Mesendoderm (in vitro differentiated cells): ENCODE measurements at regions not wholly inside any gene's neighbourhood (a gene's known extent, or its start where the extent isn't known, plus 50 kb on each side); places are given as distances from the start of the nearest gene placed in this dataset.

Source experiments
- DNase-seq: peaks from one replicate; pipeline ENCODE4 v3.0.0; 2013
- H2AK5ac ChIP-seq: 2 replicates; pipeline ENCODE4 v1.6.1; 2013; ENCODE audit warnings: low read length, inconsistent platforms
- H2BK120ac ChIP-seq: 2 replicates; pipeline ENCODE4 v1.6.1; 2013; ENCODE audit warnings: low read depth, mild to moderate bottlenecking, low read length, moderate library complexity, mixed read lengths
- H2BK15ac ChIP-seq: replicated peaks from 2 replicates; pipeline ENCODE4 v1.6.1; 2013; ENCODE audit warnings: low read depth, mild to moderate bottlenecking, moderate library complexity
- H2BK5ac ChIP-seq: 2 replicates; pipeline ENCODE4 v1.6.1; 2013; ENCODE audit warnings: low read length, inconsistent platforms
- H3K18ac ChIP-seq: 2 replicates; pipeline ENCODE4 v1.6.1; 2013; ENCODE audit warnings: mild to moderate bottlenecking, low read length, mixed read lengths
- H3K23ac ChIP-seq: one replicate; pipeline ENCODE4 v1.6.1; 2013; ENCODE audit warnings: low read length
- H3K27ac ChIP-seq: 2 replicates; pipeline ENCODE4 v1.5.1; 2013; ENCODE audit warnings: low read depth, mild to moderate bottlenecking, inconsistent platforms, low read length, moderate library complexity
- H3K27me3 ChIP-seq: 2 replicates; pipeline ENCODE4 v1.6.1; 2013; ENCODE audit warnings: low read length, control low read depth, mild to moderate bottlenecking, inconsistent platforms; ENCODE audit not compliant: insufficient read depth, poor library complexity
- H3K36me3 ChIP-seq: 2 replicates; pipeline ENCODE4 v1.6.1; 2013; ENCODE audit warnings: low read length, inconsistent platforms; ENCODE audit not compliant: control insufficient read depth, insufficient read depth
- H3K4ac ChIP-seq: one replicate; pipeline ENCODE4 v1.6.1; 2013; ENCODE audit warnings: low read depth, mild to moderate bottlenecking, low read length, moderate library complexity
- H3K4me1 ChIP-seq: 2 replicates; pipeline ENCODE4 v1.6.1; 2013; ENCODE audit warnings: low read depth, low read length, inconsistent platforms; ENCODE audit not compliant: control insufficient read depth
- H3K4me2 ChIP-seq: 2 replicates; pipeline ENCODE4 v1.6.1; 2013; ENCODE audit warnings: low read length
- H3K4me3 ChIP-seq: 2 replicates; pipeline ENCODE4 v1.5.1; 2013; ENCODE audit warnings: mild to moderate bottlenecking, low read length
- H3K56ac ChIP-seq: one replicate; pipeline ENCODE4 v1.6.1; 2013; ENCODE audit warnings: low read length
- H3K79me1 ChIP-seq: 2 replicates; pipeline ENCODE4 v1.6.1; 2013; ENCODE audit warnings: low read length, inconsistent platforms
- H3K79me2 ChIP-seq: 2 replicates; pipeline ENCODE4 v1.6.1; 2013; ENCODE audit warnings: mild to moderate bottlenecking, low read length; ENCODE audit not compliant: control insufficient read depth, insufficient read depth
- H3K9ac ChIP-seq: 2 replicates; pipeline ENCODE4 v1.6.1; 2013; ENCODE audit warnings: low read length, inconsistent platforms
- H4K5ac ChIP-seq: one replicate; pipeline ENCODE4 v1.6.1; 2013; ENCODE audit warnings: low read length
- H4K8ac ChIP-seq: one replicate; pipeline ENCODE4 v1.6.1; 2013; ENCODE audit warnings: low read depth, mild to moderate bottlenecking, control low read depth, low read length, moderate library complexity
- WGBS: extraction: QIAGEN DNeasy Blood & Tissue Kit; methylation state at CpG from one replicate; pipeline ENCODE4 v1.1.7; 2013; ENCODE audit warnings: low lambda C conversion rate, missing lambda C conversion rate; ENCODE audit not compliant: insufficient coverage; ENCODE audit errors: extremely low coverage; 5-methylcytosine and 5-hydroxymethylcytosine counted together

DNA sequence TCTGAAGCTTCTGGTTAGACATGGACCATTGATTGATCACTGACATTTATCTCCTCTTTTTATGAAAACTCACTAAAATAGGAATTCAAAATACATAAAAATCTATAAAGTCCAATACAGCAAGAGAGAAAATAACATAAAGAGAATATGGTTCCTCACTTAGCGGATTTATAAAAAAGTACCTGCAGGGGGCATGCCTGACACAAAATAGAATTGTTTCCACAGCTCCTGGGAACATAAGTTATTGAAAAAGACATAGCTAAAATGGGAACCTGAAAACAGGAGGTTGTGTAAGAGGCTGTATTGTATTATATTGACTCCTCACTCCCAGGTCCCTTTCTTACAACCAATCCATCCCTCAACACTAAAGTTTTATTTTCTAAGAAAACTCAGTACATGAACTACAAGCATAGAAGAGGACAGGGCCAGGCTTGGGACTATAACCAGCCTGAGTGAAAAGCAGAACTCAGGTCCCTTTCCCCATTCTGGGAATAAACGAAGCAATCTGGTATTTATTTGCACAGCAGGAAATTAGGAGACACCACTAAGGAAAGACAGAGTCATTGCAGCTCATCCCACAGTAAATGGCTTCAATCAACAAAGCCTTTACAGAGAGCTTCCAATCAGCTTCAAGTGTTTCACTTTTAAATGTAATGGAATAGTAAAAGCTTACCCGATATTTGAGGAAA, 121.1 kb upstream of the NDST4 start:
- no peak overlapping the region for H4K5ac ChIP-seq
- H3K27ac ChIP-seq, result peak overlapping the region; percentile 55
- peak overlapping the region; percentile 61 for H2BK120ac ChIP-seq
- H2BK15ac ChIP-seq, result peak overlapping the region; percentile 7
- peak; percentile 92 for DNase-seq
- no peaks in the 10 kb centered on the region for H3K79me1 ChIP-seq
- H3K4ac ChIP-seq, result no peak overlapping the region
- no peak overlapping the region for H3K9ac ChIP-seq
- H3K4me1 ChIP-seq, result no peaks in the 10 kb centered on the region
- H2BK5ac ChIP-seq, result peak overlapping the region; percentile 26
- no peaks in the 10 kb centered on the region for H3K79me2 ChIP-seq
- H3K56ac ChIP-seq, result peak overlapping the region; percentile 31
- H3K36me3 ChIP-seq, result no peaks in the 10 kb centered on the region
- H3K27me3 ChIP-seq, result no peaks in the 10 kb centered on the region
- no peak overlapping the region for H2AK5ac ChIP-seq
- H4K8ac ChIP-seq, result no peak overlapping the region
- WGBS, result no CpG with 5 or more reads among the region's 3 CpGs
- H3K4me3 ChIP-seq, result no peak overlapping the region
- H3K23ac ChIP-seq, result no peak overlapping the region
- H3K4me2 ChIP-seq, result no peak overlapping the region
- no peak overlapping the region for H3K18ac ChIP-seq

DNA sequence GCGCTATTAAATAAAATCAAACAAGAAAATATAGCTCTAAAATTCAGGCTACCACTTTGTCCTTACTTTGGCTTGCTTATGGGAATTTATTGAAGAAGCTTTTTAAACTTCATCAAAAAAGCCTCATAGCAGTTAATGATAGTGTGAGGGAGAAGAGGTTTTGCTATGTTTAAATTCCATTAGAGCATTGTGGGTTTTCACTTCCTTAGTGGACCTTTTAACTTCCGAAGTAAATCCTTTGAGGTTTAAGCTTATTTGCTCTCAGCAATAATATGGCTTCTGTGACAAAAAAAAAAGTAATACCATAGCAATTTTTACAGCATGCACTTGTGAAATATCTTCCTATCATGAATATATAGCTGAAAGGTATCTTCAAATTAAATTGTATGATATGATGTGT, 120.2 kb upstream of the NDST4 start:
- H3K56ac ChIP-seq, result no peak overlapping the region

DNA sequence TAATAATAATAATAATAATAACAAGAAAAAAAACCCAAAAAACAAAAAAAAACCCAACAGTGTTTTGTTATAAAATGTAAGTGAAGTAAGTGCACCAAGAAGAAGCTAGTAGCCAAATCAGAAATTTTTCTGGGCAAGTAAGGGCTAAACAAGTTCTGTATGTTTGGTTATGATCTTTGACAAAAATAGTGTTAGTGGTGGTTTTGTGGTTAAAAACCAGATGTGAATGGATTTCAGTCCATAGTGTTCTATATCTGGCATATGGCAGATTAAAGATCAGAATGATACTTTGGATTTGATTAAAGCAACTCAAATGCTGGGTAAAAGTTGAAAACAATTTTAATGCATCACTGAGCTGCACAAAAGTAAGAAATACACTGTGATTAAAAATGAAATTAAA, 116.5 kb upstream of the NDST4 start:
- Histone ChIP-seq H2AK5ac (no peak overlapping the region), H3K4ac (no peak overlapping the region), H2BK120ac (peak overlapping the region; percentile 45), H3K36me3 (no peaks in the 10 kb centered on the region), H4K8ac (no peak overlapping the region), H2BK5ac (no peak overlapping the region), H3K56ac (no peak overlapping the region), H3K79me2 (no peaks in the 10 kb centered on the region), H3K23ac (no peak overlapping the region), H3K4me1 (no peaks in the 10 kb centered on the region), H3K9ac (no peak overlapping the region), H2BK15ac (no peak overlapping the region), H3K27me3 (no peaks in the 10 kb centered on the region), H4K5ac (no peak overlapping the region), H3K4me3 (no peak overlapping the region), H3K79me1 (no peaks in the 10 kb centered on the region), H3K18ac (no peak overlapping the region), H3K4me2 (no peak overlapping the region), H3K27ac (no peak overlapping the region)
- DNase-seq, result no peak

More for the DNA sequence above, 120.2 kb upstream of the NDST4 start:
- WGBS, result no CpG with 5 or more reads among the region's 2 CpGs
- Histone ChIP-seq H3K79me2 (no peaks in the 10 kb centered on the region), H3K4me3 (no peak overlapping the region), H3K27ac (no peak overlapping the region), H2BK120ac (no peak overlapping the region), H4K8ac (no peak overlapping the region), H2BK15ac (no peak overlapping the region), H3K4ac (no peak overlapping the region), H2AK5ac (no peak overlapping the region), H3K36me3 (no peaks in the 10 kb centered on the region), H3K4me2 (no peak overlapping the region), H3K79me1 (no peaks in the 10 kb centered on the region), H3K23ac (no peak overlapping the region), H4K5ac (no peak overlapping the region), H3K9ac (no peak overlapping the region), H3K27me3 (no peaks in the 10 kb centered on the region), H3K18ac (no peak overlapping the region), H3K4me1 (no peaks in the 10 kb centered on the region), H2BK5ac (no peak overlapping the region)
- DNase-seq, result no peak

DNA sequence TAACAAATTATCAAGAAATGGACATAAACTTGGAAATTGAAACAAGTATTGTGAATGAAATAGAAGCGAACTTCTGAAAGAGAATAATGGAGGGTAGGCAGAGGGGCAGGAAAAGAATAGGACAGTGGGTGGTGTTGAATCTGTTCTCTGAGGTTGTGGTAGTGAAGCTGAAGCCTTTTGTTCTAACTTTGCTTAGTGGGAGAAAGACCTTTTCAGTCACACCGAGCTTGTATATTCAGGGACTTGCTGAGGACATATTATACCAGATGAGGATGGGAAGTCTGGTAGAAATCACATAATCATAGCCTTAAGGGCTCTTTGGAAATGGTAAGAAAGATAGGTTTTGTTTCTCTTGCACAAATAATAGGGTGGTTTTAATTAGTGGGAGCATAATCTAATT, 115.4 kb upstream of the NDST4 start:
- Histone ChIP-seq H2BK120ac (no peak overlapping the region), H4K8ac (no peak overlapping the region), H3K4me2 (no peak overlapping the region), H3K36me3 (no peaks in the 10 kb centered on the region), H3K4ac (no peak overlapping the region), H3K79me1 (no peaks in the 10 kb centered on the region), H3K4me1 (no peaks in the 10 kb centered on the region), H2BK5ac (no peak overlapping the region), H3K23ac (no peak overlapping the region), H3K4me3 (no peak overlapping the region), H2BK15ac (no peak overlapping the region), H3K56ac (no peak overlapping the region), H3K27me3 (no peaks in the 10 kb centered on the region), H3K9ac (no peak overlapping the region), H3K79me2 (no peaks in the 10 kb centered on the region), H3K18ac (no peak overlapping the region), H3K27ac (no peak overlapping the region), H2AK5ac (no peak overlapping the region), H4K5ac (no peak overlapping the region)
- no CpG with 5 or more reads among the region's 2 CpGs for WGBS
- no peak for DNase-seq

DNA sequence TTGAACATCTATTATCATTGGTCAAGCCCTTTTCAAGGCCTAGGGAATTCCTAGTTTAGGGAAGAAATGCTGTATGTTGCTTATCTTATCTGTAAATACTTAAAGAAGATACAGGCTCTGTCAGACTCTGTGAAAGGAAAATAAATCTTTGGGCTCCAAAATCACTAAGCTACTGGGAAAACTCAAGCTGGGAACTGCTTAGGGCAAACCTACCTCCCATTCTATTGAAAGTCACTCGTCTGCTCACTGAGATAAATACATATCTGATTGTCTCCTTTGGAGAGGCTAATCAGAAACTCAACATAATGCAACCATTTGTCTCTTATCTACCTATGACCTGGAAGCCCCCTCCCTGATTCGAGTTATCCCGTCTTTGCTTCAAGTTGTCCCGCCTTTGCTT, 108.6 kb upstream of the NDST4 start:
- H3K4me3 ChIP-seq, result no peak overlapping the region
- H2BK120ac ChIP-seq, result no peak overlapping the region
- H3K18ac ChIP-seq, result no peak overlapping the region
- no peak overlapping the region for H3K56ac ChIP-seq
- H3K36me3 ChIP-seq, result no peaks in the 10 kb centered on the region
- H2AK5ac ChIP-seq, result no peak overlapping the region
- H4K8ac ChIP-seq, result no peak overlapping the region
- H4K5ac ChIP-seq, result no peak overlapping the region
- H3K9ac ChIP-seq, result no peak overlapping the region
- H3K4me2 ChIP-seq, result no peak overlapping the region
- no CpG with 5 or more reads among the region's 4 CpGs for WGBS
- H3K79me1 ChIP-seq, result no peaks in the 10 kb centered on the region
- DNase-seq, result peak; percentile 95
- H3K4ac ChIP-seq, result no peak overlapping the region
- peak overlapping the region; percentile 47 for H3K27ac ChIP-seq
- H2BK15ac ChIP-seq, result no peak overlapping the region
- H3K4me1 ChIP-seq, result no peaks in the 10 kb centered on the region
- no peaks in the 10 kb centered on the region for H3K27me3 ChIP-seq
- no peaks in the 10 kb centered on the region for H3K79me2 ChIP-seq
- no peak overlapping the region for H3K23ac ChIP-seq
- H2BK5ac ChIP-seq, result peak overlapping the region; percentile 93

DNA sequence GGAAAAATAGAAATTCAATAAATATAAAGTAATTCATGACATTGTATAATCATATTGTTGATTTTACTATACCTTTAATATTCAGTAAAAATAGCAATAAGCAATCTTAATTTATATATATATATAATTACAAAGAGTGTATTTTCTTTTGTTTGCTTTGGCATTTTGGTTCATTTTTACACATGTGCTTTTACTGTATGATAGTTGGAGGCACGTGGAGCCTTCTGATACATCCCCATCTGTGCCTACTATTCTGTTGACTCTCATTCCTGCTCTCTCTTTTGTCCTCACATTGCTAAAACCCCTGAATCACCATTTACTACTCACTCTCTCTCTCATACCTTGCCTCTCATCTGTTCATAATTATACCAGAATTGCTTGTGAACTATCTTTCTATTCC, 106.4 kb upstream of the NDST4 start:
- H3K4me1 ChIP-seq, result no peaks in the 10 kb centered on the region
- H4K8ac ChIP-seq, result no peak overlapping the region
- no peak overlapping the region for H3K23ac ChIP-seq
- H3K9ac ChIP-seq, result peak overlapping the region; percentile 66
- H3K4ac ChIP-seq, result no peak overlapping the region
- no peak for DNase-seq
- no peaks in the 10 kb centered on the region for H3K27me3 ChIP-seq
- H3K18ac ChIP-seq, result no peak overlapping the region
- H2BK15ac ChIP-seq, result no peak overlapping the region
- peak overlapping the region; percentile 84 for H2BK5ac ChIP-seq
- H3K79me2 ChIP-seq, result no peaks in the 10 kb centered on the region
- H2AK5ac ChIP-seq, result peak overlapping the region; percentile 66
- H3K79me1 ChIP-seq, result no peaks in the 10 kb centered on the region
- H3K4me2 ChIP-seq, result no peak overlapping the region
- H3K4me3 ChIP-seq, result no peak overlapping the region
- no CpG with 5 or more reads among the region's 1 CpG for WGBS
- peak overlapping the region; percentile 76 for H3K56ac ChIP-seq
- H3K36me3 ChIP-seq, result no peaks in the 10 kb centered on the region
- no peak overlapping the region for H4K5ac ChIP-seq
- no peak overlapping the region for H2BK120ac ChIP-seq
- no peak overlapping the region for H3K27ac ChIP-seq
